Heart right ventricle (tissue), 16 donors: ENCODE measurements at regions not wholly inside any gene's neighbourhood (a gene's known extent, or its start where the extent isn't known, plus 50 kb on each side); places are given as distances from the start of the nearest gene placed in this dataset.
"Not testable (repeated sequence)": the region's sequence is repeated elsewhere in the genome, so short reads cannot be mapped to it uniquely, and the experiment has no call there.

ENCODE experiments used
- ATAC-seq, 8 donors: fragments of 200-7000 bp; cut with Tn5 transposase; one replicate each; pipeline ENCODE4 v1.9.1; 2020; ENCODE audit warnings: mild to moderate bottlenecking in 8 of 8, moderate library complexity in 8 of 8, moderate number of reproducible peaks in 1 of 8
- DNase-seq, 2 donors: peaks; one replicate each; pipeline ENCODE4 v3.0.0-alpha.2; 2020
- H3K27ac ChIP-seq, 10 donors: fragments of 200-600 bp; sonication (generic) in 2 of 10; one replicate each; pipeline versions ENCODE4 v1.5.0 to v1.8.0; 2020 to 2022; ENCODE audit warnings: mild to moderate bottlenecking in 3 of 10
- H3K27me3 ChIP-seq, 7 donors: fragments of 200-600 bp; one replicate each; pipeline ENCODE4 v1.8.0; 2021 to 2022; ENCODE audit warnings: mild to moderate bottlenecking in 2 of 7
- H3K36me3 ChIP-seq, 9 donors: fragments of 200-600 bp; sonication (generic) in 1 of 9; one replicate each; pipeline versions ENCODE4 v1.5.0 to v1.8.0; 2020 to 2022; ENCODE audit warnings: mild to moderate bottlenecking in 2 of 9
- H3K4me1 ChIP-seq, 9 donors: fragments of 200-600 bp; sonication (generic) in 1 of 9; one replicate each; pipeline versions ENCODE4 v1.5.0 to v1.8.0; 2020 to 2022; ENCODE audit warnings: mild to moderate bottlenecking in 4 of 9
- H3K4me3 ChIP-seq, 10 donors: fragments of 200-600 bp; sonication (generic) in 2 of 10; one replicate each; pipeline versions ENCODE4 v1.5.0 to v1.8.0; 2020 to 2022; ENCODE audit warnings: mild to moderate bottlenecking in 7 of 10, moderate library complexity in 2 of 10
- H3K9me3 ChIP-seq, 11 donors: fragments of 200-600 bp in 10 of 11; sonication (generic) in 2 of 11; one replicate each; pipeline versions ENCODE4 v1.5.0 to v1.8.0; 2013 to 2022; ENCODE audit warnings: mild to moderate bottlenecking in 2 of 11, control low read depth in 1 of 11, moderate library complexity in 1 of 11
- whole genome bisulfite sequencing, 2 donors: extraction: QIAGEN DNeasy Blood & Tissue Kit; methylation state at CpG; one replicate each; pipeline ENCODE4 v1.1.7; 2013; ENCODE audit warnings: inconsistent platforms in 1 of 2; 5-methylcytosine and 5-hydroxymethylcytosine counted together
- intact Hi-C, 10 donors: fragments of 100-400 bp; cut with DNase I; formaldehyde crosslinking; loops; one replicate each; pipeline versions ENCODE4 v1.11.1 to v1.14.2; 2022
- TF ChIP-seq, protein P1 (sequence below), 9 donors: fragments of 200-600 bp; sonication (generic) in 2 of 9; IDR thresholded peaks; one replicate each; pipeline versions ENCODE4 v1.5.0 to v1.8.0; 2021 to 2022; ENCODE audit warnings: antibody characterized with exemption in 9 of 9, mild to moderate bottlenecking in 5 of 9, moderate library complexity in 1 of 9
- donor health status: Arrhythmogenic right ventricular cardiomyopathy.
- donor health status: ischemic (EF 13 %, LVEDD 7.1; RV severe dilation, severe dysfunction).
- donor health status: healthy with polysubstance abuse.
- donor health status: DM: no; HTN: yes; CAD: no.
- donor health status: DM: no; HTN: no; CAD: no.
- donor health status: ischemic (EF 25% LVEDD 6.9; RV normal size, moderate dysfunction).
- donor health status: ischemic (EF 25% LVEDD 5.7; RV mildly dilated, moderate dysfunction).
- donor health status: healthy.
- donor health status: DM: yes; HTN: yes; CAD: no.
- donor health status: Ischemic cardiomyopathy.
- donor health status: ischemic (EF 35%, LVEDD 5.7; RV mildly dilated, moderate dysfunction).
- donor health status: nonischemic (EF 11% LVEDD 7.7; RV severe dilation, severe dysfunction).
- donor health status: DM: yes; HTN: yes; CAD: no.
- donor health status: PGD.
- donor health status: ischemic (EF 29% LVEDD 5.4; RV normal size, mild dysfunction).
- donor health status: nonischemic (EF 23%, LVEDD 6.1; RV moderate dilation, normal function).

GRCh38 chr22:23393721-23394320 lies 186.3 kb downstream of the IGLL1 start:
- 88 to 91% methylated on average over 17 of the region's 17 CpGs for WGBS, 2 donors
- Histone ChIP-seq H3K27ac (no peak overlapping the region), H3K27me3 (peaks cover 0 to 3% (median 0%) of the 10 kb centered on the region in 7 donors), H3K9me3 (no peaks in the 10 kb centered on the region), H3K36me3 (no peaks in the 10 kb centered on the region), H3K4me1 (no peaks in the 10 kb centered on the region), H3K4me3 (no peak overlapping the region)
- DNase-seq = no peak
- TF ChIP-seq, protein P1, sequence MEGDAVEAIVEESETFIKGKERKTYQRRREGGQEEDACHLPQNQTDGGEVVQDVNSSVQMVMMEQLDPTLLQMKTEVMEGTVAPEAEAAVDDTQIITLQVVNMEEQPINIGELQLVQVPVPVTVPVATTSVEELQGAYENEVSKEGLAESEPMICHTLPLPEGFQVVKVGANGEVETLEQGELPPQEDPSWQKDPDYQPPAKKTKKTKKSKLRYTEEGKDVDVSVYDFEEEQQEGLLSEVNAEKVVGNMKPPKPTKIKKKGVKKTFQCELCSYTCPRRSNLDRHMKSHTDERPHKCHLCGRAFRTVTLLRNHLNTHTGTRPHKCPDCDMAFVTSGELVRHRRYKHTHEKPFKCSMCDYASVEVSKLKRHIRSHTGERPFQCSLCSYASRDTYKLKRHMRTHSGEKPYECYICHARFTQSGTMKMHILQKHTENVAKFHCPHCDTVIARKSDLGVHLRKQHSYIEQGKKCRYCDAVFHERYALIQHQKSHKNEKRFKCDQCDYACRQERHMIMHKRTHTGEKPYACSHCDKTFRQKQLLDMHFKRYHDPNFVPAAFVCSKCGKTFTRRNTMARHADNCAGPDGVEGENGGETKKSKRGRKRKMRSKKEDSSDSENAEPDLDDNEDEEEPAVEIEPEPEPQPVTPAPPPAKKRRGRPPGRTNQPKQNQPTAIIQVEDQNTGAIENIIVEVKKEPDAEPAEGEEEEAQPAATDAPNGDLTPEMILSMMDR (IDR thresholded peaks at IDR 0.05) = no peak
- no peak for ATAC-seq
- intact Hi-C loops = no loop called here

DNA sequence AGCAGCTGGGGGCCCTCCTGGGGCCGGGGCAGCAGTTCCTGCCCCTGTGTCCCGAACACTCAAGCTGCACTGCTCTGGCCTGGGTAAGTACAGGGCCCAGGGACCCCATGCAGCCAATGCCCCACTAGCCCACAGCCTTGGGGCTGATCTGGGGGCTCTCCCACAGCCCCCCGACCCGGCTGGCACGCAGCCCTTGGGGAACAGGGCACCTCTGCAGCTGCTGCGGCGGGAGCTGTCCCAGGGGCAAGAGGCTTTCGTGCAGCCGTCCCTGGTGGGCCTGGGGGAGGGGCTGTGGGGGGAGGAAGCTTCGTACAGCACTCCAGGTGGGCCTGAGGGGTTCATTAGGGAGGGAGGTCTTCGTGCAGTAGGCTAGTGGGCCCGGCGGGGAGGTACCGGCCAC lies 186.9 kb downstream of the IGLL1 start:
- H3K27me3 ChIP-seq, H3K27ac ChIP-seq, DNase-seq, ATAC-seq, H3K36me3 ChIP-seq, intact Hi-C loops, H3K4me3 ChIP-seq, H3K9me3 ChIP-seq, H3K4me1 ChIP-seq: not testable (repeated sequence)
- WGBS, 2 donors = 58 to 62% methylated on average over 13 to 14 of the region's 14 CpGs

- Histone ChIP-seq H3K9me3 (no peaks in the 10 kb centered on the region), H3K27me3 (peaks cover 0 to 3% (median 0%) of the 10 kb centered on the region in 7 donors), H3K36me3 (no peaks in the 10 kb centered on the region), H3K4me3 (no peak overlapping the region), H3K27ac (no peak overlapping the region), H3K4me1 (no peaks in the 10 kb centered on the region)
- 88 to 90% methylated on average over 11 of the region's 11 CpGs for WGBS, 2 donors
- TF ChIP-seq, protein P1 (IDR thresholded peaks at IDR 0.05) = no peak
- DNase-seq = no peak
- intact Hi-C loops = no loop called here
- ATAC-seq = no peak
Measured at GRCh38 chr22:23392420-23393121, 187.5 kb downstream of the IGLL1 start.

DNA sequence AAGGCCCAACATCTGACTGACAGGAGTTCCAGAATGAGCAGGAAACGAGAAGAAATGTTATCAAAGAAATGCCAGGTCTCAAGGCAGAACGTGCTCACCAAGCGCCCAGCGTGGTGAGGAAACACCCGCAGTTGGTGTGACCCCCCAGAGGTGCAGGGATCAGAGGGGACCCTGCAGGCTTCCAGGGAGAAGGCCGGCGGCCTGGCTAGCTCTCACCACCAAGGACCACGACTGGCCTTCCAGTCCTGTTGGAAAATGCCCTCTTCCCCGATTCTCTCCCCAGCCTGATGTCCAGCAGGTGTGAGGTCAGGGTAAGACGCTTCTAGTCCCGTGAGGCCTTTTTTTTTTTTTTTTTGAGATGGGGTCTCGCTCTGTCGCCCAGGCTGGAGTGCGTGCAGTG lies 189.1 kb downstream of the IGLL1 start:
- intact Hi-C loops = no loop called here
- peaks cover 0 to 2% (median 0%) of the 10 kb centered on the region in 9 donors for H3K4me1 ChIP-seq
- H3K27ac ChIP-seq = no peak overlapping the region
- no peaks in the 10 kb centered on the region for H3K9me3 ChIP-seq
- H3K27me3 ChIP-seq = peaks cover 0 to 14% (median 0%) of the 10 kb centered on the region in 7 donors
- no peak for ATAC-seq
- WGBS, 2 donors = 80 to 85% methylated on average over 14 of the region's 14 CpGs
- TF ChIP-seq, protein P1 (IDR thresholded peaks at IDR 0.05) = no peak
- H3K4me3 ChIP-seq = no peak overlapping the region
- no peak for DNase-seq
- H3K36me3 ChIP-seq = no peaks in the 10 kb centered on the region
